Stimulated activated CD4-positive, alpha-beta T cell treated with anti-CD3 and anti-CD28 coated beads, TNF-alpha, amount 100 ng/mL, for 4 hours (primary cell): ENCODE measurements at regions not wholly inside any gene's neighbourhood (a gene's known extent, or its start where the extent isn't known, plus 50 kb on each side); places are given as distances from the start of the nearest gene placed in this dataset.

Source experiments
- DNase-seq, 3 experiments: peaks; one replicate each; pipeline ENCODE4 v3.0.0-alpha.2; 2020; ENCODE audit warnings: low read depth in 3 of 3

DNA sequence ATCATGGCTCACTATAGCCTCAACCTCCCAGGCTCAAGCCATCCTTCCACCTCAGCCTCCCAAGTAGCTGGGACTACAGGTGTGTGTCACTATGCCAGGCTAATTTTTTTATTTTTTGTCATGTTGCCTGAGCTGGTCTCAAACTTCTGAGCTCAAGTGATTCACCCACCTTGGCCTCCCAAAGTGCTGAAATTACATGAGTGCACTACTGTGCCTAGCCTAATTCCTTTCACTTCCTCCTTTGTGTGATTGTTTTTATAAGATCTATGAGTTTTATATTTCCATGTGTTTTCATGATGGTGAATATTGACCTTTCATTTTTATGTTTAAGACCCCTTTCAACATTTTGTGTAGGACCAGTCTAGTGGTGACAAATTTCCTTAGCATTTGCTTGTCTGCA lies 55.2 kb upstream of the IL12B start:
- DNase-seq = no peak

DNA sequence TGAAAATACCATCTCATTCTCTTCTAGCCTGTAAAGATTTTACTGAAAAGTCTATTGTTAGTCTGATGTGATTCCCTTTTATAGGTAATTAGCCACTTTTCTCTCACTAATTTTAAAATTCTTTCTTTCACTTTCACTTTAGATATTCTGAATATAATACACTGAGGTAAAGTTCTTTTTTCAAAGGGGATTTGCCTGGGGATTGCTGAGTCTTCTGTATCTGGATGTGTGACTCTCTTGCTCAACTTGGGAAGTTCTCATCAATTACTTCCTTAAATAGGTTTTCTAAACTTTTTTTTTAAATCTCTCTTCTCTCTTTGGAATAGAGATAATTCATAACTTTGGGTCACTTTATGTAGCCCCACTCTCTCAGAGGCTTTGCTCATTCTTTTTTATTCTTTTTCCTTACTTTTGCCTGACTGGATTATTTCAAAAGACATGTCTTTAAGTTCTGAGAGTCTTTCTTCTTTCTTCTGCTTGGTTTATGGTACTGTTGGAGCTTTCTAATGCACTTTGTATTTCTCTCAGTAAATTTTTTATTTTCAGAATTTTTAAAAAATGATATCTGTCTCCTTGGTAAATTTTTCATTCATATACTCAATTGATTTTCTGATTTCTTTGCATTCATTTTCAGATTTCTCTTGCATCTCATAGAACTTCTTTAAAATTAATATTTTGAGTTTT lies 55.9 kb upstream of the IL12B start:
- no peak for DNase-seq

DNA sequence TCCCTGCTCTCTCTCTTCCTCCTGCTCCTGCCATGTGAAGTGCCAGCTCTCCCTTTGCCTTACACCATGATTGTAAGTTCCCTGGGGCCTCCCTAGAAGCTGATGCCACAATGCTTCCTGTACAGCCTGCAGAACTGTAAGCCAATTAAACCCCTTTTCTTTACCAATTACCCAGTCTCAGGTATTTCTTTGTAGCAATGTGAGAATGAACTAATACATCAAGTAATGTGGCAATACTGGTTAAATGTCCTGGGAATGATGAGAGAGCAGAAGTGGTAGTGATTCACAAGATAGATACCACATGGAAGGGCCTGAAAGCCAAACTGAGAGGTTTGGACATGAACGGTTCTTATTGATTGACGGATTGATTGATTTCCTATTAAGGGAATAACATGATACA lies 62.6 kb upstream of the IL12B start:
- no peak for DNase-seq

DNA sequence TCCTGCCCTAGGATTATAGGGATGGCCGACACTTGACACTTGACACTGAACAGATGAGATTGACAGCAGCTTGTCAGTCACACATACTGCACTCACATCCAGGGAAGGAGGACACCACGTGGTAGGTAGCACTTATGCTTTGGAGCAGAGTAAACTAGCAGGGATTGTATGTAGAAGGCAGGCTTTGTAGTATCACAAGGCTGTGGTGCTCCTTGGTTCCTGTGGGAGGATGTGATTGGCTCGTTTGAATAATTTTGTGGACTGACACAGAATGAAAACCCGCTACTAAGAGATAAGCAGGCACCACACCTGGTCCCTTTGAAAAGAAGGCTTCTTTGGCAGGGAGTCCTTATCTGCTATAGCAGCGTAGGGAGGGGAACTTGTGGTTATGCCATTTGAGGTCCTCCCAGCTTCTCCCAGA lies 63.6 kb upstream of the IL12B start:
- DNase-seq = no peak

DNA sequence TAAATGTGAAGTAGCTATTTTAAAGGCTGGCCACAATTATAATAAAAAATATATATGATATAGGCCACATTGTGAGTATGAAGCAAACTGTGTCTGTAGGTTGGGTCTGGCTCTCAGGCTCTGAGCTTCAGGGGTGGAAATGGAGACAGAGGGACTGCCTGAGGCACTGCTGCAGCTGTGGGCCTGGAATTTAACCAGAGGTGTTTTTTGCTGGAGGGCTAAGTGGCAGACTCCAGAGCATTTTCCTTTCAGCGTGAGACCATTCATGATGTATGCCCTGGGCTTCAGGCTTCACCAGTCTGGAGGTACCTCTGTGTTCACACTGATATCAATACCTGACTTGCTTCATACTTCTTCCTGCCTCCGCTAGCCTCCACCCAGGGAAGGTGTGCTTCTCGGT lies 64.9 kb upstream of the IL12B start:
- DNase-seq = no peak

DNA sequence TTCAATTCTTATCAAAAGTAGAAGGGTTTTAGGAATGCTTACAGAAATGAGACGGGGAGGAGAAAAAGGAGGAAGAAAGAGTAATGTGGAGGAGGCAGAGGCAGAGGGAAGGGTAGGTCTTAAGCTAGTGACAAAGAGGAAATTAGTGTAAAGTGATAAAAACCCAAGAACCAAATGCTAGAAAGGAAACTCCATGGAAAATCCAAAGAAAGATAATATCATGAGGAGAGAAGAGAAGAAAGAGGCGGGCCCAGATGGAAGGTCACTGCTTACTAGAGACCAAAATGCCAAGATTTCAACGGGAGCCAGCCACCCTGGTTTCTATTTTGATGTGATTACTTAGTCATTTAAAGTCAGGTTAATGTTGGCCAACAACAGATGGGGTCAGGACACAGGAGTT lies 68.6 kb upstream of the IL12B start:
- DNase-seq = no peak

DNA sequence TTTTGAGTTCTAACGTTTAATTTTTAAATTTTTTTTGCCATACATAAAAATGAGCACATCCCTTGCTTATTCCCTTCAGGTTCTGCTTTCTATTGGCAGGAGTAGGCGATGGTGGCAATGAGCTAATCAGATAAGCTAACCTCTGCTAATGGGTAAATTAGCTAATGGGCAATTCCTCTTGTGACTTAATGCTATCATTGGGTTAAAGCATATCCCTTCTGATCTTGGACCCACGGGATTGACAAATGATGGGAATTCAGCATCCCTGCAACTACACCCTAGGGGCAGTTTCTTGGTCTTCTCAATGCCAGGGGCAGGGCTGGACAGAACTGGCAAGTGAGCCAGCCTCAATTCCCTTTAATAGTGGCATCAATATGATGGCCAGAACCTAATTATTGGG lies 70.2 kb upstream of the IL12B start:
- DNase-seq = no peak

DNA sequence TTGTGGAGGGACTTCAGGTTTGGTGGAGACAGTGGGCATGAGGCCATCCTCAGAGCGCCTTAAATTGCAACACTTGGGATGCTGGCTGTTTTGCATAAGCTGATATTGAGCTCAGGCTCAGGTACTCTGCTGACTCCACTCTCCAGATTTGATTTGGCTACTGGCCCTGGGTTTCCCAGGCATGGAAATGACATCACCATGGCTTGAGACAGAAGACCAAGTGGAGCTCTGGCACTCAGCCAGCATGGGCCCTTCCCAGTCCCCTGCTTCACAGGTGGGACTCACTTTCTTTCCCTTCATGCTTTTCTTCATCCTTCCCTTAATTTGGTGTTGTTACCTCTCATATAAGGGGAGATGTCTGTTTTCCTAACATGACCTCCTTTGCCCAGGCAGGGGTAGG lies 72.0 kb upstream of the IL12B start:
- DNase-seq = no peak

DNA sequence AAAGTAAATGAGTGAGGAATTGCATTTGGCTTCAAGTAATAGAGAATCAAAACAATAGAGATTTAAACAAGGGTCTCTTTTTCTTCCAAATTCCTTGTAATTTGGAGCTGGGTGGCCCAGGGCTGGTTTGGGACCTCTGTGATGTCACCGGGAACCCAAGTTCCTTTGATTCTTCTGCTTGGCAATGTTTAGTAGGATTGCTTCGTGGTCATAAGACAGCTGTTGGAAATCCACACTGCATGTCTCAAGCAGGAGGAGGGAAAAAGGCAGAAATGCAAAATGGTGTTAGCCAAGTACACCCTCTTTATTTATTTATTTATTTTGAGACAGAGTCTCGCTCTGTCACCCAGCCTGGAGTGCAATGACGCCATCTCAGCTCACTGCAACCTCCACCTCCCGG lies 72.6 kb upstream of the IL12B start:
- DNase-seq = no peak

DNA sequence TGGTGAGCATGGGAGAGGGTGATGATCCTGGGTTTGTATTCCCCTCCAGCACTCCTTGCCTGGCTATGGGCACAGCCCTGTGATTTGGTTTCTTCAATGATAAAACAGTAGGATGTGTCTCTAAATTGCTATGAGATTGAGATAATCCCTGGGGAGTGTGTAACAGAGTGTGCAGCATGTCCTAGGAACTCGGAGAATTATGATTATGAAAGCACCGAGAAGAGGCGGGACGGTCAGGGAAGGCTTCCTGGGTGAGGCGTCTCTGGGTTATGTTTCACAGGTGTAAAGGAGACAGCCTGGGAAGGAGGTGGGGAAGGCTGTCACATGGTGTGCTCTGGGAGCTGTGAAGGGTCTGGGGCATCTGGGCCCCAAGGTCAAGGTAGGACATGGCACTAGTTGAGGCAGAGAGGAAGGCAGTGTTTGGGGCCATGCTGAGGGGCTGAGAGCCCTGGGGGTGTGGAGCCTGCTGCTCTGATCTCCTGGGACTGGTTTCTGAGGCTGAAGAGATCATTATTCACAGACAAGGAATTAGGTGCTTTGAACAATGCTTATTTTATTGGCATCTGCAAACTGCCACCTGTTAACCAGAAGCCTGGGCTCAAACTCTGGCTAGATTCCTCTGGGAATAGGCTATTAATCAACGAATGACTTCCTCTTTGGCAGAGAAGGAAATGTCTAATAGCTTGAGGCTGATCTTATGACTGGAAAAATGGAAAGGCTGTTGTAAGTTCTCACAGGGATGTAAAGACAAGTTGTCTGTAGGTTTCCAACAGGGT lies 73.8 kb upstream of the IL12B start:
- DNase-seq = no peak

DNA sequence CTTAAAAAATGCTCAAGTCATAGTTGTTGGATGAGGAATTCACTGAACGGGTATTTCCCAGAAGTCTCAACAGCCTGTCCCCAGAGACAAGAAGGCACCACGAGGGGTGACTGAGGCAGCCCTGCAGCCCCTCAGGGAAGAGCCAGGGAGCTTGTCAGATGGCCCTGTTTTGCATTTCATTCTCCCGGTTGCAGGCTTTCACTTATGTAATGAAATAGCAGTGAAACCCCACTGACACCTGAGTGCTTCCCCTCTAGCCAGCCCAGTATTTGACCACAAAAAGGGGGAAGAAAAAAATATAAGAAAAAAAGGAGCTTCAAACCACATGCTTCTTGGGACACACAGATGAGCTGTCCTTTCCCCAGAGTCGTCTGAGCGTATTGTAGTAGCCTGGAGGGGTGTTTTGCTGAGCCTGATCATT lies 75.3 kb upstream of the IL12B start:
- no peak for DNase-seq

DNA sequence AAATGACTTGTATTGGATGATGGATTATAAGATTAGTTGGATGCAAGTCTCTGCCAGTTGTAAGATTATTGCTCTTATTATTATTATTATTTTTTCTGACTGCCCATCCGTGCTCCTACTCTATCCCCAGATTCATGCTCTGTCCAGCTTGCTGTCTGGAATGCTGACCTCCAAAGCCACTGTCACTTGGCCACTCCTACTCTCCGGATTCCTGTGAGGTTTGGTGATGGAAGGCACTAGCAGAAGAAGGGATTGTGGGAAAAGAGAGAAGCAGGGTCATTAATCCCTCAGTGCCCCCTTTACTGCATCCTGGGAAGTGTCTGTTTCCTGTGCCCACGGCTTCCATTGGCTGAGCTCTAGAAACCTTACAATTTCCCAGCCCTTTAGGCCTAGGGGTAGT lies 76.3 kb upstream of the IL12B start:
- no peak for DNase-seq

DNA sequence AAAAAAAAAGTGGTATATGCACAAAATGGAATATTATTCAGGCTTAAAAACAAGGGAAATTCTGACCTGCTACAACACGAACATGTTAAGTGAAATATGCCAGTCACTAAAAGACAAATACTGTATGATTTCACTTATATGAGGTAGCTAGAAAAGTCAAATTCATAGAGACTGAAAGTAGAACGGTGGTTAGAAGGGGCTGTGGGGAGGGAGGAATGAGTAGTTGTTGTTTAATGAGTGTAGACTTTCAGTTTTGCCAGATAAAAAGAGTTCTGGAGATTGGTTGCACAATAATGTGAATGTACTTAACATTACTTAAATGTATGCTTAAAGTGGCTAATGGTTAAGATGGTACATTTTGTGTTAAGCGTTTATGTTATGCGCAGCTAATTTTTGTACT lies 79.5 kb upstream of the IL12B start:
- no peak for DNase-seq

DNA sequence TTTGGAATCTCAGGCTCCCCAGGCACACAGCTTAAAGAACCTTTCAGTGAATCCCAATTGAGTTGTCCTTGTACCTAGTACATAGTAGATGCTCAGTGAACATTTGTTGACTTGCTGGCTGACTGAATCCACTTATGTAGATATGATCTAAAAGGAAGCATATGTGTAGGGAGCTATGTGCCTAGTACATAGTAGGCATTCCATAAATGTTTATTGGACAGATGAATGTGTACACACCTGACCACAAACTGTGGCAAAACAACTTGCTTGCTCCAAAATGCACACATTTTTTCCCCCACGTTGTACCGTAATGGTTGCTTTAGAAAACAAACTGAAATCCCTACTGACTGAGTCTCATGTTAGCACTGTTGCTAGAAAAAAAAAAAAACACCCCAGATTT lies 80.2 kb upstream of the IL12B start:
- no peak for DNase-seq

DNA sequence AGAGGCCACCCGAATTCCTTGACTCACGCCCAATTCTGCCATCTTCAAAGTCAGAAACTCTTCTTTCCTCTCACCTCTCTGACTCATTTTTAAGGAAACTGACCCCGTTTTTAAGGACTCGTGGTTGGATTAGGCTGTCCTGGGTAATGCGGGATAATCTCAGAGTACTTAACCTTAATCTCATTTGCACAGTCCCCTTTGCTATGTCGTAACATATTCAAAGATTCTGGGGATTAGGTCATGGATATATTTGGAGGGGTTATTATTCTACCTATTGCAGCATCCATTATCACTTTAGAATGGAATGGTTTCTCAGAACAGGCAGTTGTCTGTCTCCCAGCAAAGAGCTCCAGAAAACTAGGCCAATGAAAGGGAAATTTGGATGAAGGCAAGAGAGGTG lies 80.8 kb upstream of the IL12B start:
- DNase-seq = no peak

DNA sequence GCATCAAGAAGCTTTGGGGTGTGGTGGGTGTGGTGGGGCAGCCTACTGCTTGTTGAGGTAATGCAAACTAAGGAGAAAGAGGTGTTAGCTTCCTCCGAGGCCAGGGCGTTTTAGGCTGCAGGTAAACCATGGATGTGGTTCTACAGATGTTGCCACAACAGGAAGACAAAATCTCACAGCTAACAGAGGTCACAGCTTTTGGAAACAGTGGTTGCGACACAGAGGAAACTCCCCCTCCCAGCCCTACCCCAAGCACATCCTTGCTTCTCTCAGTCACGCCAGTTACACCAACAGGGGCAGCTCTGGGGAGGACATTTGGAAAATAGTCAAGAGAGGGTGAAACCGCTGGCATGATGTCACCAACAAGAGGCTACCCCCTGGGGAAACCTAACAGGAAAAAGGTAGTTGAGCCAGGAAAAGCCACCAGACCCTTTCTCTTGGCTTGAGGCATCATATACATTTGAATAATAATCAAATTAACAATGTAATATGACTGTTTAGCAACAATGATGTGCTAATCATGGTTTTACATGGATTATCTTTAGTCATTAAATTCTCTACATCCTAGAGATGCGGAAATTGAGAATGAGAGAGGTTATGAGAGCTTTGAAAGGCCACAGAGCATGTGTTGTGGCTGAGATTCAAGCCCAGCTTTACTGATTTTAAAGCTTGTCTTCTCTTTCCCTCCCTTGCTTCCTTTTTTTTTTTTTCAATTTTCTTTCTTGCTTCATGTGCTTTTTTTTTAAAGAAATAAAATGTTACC lies 82.2 kb upstream of the IL12B start:
- peak; percentile 15 to 29 (median 21) for DNase-seq

DNA sequence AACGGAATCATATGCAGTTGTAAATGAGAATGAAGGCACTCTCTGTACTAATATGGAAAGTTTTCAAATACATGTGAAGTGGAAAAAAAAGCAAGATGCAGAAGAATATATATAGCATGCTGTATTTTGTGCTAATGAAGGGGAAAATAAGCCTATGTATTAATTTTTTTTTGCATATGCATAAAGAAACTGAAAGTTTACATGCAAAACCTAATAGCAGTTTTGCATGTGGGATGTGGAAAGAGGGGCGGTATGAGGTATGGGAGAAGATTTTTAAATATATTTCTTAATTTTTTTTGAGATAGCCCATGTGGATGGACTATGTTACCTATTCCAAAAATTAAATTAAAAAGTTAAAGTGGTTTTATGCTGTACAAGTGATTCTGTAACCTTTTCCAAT lies 83.7 kb upstream of the IL12B start:
- DNase-seq = no peak

DNA sequence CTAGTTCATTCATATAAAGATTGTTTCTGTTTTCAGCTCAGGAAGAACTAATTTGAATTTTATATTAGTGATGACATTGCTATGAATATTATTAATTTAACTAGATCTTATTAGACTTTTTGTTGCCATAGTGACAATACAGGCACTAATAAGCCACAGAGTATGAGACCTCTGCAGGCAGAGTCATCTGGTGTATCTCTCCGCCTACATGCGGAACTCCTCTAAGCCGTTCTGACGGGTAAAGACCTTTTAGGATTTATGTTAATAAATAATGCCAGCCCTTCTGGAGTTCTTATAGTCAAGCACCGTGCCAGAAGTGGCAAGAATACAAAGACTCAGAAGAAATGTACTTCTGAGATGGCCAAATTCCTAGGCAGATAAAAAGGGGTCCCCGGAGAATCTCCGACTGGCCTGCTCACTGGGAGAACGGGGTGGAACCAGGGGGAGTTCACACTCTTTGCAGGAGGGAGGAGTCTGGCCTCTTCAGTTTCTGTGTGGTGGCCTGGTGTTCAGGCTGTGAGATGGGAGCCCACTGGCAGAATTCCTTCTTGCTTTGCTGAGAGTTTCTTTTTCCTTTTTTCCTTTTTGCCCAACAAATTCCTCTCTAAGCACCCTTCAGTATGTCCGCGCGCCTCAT lies 85.1 kb upstream of the IL12B start:
- no peak for DNase-seq

DNA sequence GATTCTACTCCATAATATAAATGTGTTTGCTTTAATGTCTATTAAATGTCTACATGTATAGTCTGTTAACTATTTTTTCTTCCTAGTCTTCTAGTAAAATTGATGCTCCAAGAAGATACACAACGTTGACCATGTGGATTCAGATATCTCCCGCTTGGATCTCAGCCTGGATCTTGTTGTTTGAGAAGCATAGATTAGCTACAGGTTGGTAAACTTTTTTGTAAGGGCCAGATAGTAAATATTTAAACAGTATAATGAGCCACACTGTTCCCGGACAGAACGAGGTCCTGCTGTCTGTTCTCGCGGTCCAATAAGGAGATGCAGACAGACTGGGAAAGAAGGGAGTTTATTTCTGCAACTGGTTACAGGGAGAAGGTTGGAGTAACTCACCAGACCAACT lies 86.2 kb upstream of the IL12B start:
- no peak for DNase-seq

DNA sequence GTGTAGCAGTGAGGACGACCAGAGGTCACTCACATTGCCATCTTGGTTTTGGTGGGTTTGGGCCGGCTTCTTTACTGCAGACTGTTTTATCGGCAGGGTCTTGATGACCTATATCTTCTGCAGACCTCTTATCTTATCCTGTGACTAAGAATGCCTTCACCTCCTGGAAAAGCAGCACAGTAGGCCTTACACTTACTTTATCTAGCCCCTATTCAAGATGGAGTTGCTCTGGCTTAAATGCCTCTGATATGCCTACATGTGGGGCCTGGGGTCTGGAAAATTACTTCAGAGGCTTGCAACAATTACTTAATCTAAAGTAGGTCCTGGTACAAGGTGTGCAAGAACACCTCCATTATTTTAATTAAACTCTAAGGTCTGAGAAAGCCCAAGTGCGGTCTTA lies 86.9 kb upstream of the IL12B start:
- no peak for DNase-seq

DNA sequence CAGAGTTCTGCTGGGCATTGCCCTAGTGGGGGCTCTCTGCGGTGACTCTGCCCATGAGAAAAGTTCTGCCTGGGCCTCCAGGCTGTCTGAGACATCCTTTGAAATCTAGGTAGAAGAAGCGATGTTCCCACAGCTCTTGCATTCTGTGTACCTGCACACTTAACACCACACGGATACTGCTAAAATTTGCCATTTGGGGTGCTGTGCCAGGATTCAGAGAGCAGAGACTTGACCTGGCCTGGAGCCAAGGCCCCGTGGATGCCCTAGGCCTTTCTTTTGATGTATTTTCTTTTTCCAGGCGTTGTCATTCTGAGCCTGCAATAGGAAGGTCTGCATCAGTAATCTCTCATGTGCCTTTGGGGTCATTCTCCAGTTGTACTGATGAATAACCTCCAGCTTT lies 89.3 kb upstream of the IL12B start:
- no peak for DNase-seq

DNA sequence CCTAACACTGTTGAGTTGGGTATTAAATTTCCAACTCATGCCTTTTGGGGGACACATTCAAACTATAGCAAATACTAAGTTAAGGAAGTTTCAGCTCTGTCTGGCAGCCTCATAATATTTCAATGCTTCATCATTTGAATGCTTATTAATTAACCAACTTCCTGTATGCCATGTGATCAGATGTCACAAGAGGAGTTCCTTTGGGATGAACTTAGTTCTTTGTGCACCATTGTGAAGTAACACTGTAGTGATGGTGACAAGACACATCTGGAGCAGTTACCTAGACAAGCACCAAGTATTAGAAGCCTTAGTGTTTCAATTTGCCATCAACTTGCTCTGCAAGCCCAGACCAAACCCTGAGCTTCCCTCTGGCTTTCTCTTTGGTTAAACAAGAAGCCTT lies 90.7 kb upstream of the IL12B start:
- DNase-seq = no peak
